ENCODE measurements at regions not wholly inside any gene's neighbourhood (a gene's known extent, or its start where the extent isn't known, plus 50 kb on each side); places are given as distances from the start of the nearest gene placed in this dataset.

- intact Hi-C loops (cut with DNase I), result no loop called here
- TF ChIP-seq CTCF (IDR thresholded peaks at IDR 0.05) (no peak), POLR2A (IDR thresholded peaks at IDR 0.05) (no peak)
These were observed 158.4 kb upstream of the CHRNA7 start for GRCh38 chr15:31871887-31872281.

GRCh38 chr15:31887246-31887645 is 143.1 kb upstream of the CHRNA7 start:
- Histone ChIP-seq H3K27me3 (peaks cover 0 to 12% (median 0%) of the 10 kb centered on the region in 4 donors), H3K4me3 (no peak overlapping the region), H3K36me3 (no peaks in the 10 kb centered on the region), H3K9me3 (no peaks in the 10 kb centered on the region), H3K27ac (no peak overlapping the region), H3K4me1 (no peaks in the 10 kb centered on the region)
- DNase-seq, result no peak
- TF ChIP-seq POLR2A (IDR thresholded peaks at IDR 0.05) (no peak), CTCF (IDR thresholded peaks at IDR 0.05) (no peak)
- intact Hi-C loops (cut with DNase I), result no loop called here
- 16 to 32% methylated on average over 9 of the region's 9 CpGs for WGBS, 2 donors

More at GRCh38 chr15:31871887-31872281, 158.4 kb upstream of the CHRNA7 start:
- Histone ChIP-seq H3K9me3 (no peaks in the 10 kb centered on the region), H3K4me3 (no peak overlapping the region), H3K36me3 (no peaks in the 10 kb centered on the region), H3K4me1 (peaks cover 2 to 17% (median 6%) of the 10 kb centered on the region in 3 donors), H3K27me3 (no peaks in the 10 kb centered on the region), H3K27ac (no peak overlapping the region)
- DNase-seq, result no peak
- WGBS, 2 donors, result 84 to 87% methylated on average over 6 of the region's 6 CpGs

GRCh38 chr15:31892513-31892912 is 137.8 kb upstream of the CHRNA7 start:
- no peak overlapping the region for H3K4me3 ChIP-seq
- H3K4me1 ChIP-seq, result no peaks in the 10 kb centered on the region
- DNase-seq, result no peak
- no peaks in the 10 kb centered on the region for H3K36me3 ChIP-seq
- intact Hi-C loops (cut with DNase I), result no loop called here
- peaks cover 0 to 6% (median 0%) of the 10 kb centered on the region in 3 donors for H3K9me3 ChIP-seq
- no peak overlapping the region for H3K27ac ChIP-seq
- 85 to 100% methylated on average over 1 of the region's 1 CpG for whole genome bisulfite sequencing, 2 donors
- H3K27me3 ChIP-seq, result peaks cover 0 to 10% (median 0%) of the 10 kb centered on the region in 4 donors
- no peak for TF ChIP-seq CTCF (IDR thresholded peaks at IDR 0.05)
- no peak for TF ChIP-seq POLR2A (IDR thresholded peaks at IDR 0.05)

GRCh38 chr15:31893780-31894179 is 136.5 kb upstream of the CHRNA7 start:
- no peak for DNase-seq
- TF ChIP-seq CTCF (IDR thresholded peaks at IDR 0.05) (no peak), POLR2A (IDR thresholded peaks at IDR 0.05) (no peak)
- H3K27ac ChIP-seq, result no peak overlapping the region
- no peaks in the 10 kb centered on the region for H3K4me1 ChIP-seq
- peaks cover 0 to 18% (median 0%) of the 10 kb centered on the region in 3 donors for H3K9me3 ChIP-seq
- no peaks in the 10 kb centered on the region for H3K36me3 ChIP-seq
- intact Hi-C loops (cut with DNase I), result no loop called here
- H3K4me3 ChIP-seq, result no peak overlapping the region
- peaks cover 0 to 4% (median 0%) of the 10 kb centered on the region in 4 donors for H3K27me3 ChIP-seq
- WGBS, 2 donors, result 82 to 90% methylated on average over 6 of the region's 6 CpGs

GRCh38 chr15:31897746-31898145 is 132.6 kb upstream of the CHRNA7 start:
- no peaks in the 10 kb centered on the region for H3K27me3 ChIP-seq
- no peak overlapping the region for H3K27ac ChIP-seq
- H3K4me3 ChIP-seq, result no peak overlapping the region
- intact Hi-C loops (cut with DNase I), result no loop called here
- H3K4me1 ChIP-seq, result no peaks in the 10 kb centered on the region
- DNase-seq, result no peak
- no peaks in the 10 kb centered on the region for H3K36me3 ChIP-seq
- TF ChIP-seq POLR2A (IDR thresholded peaks at IDR 0.05) (no peak), CTCF (IDR thresholded peaks at IDR 0.05) (no peak)
- peaks cover 0 to 20% (median 0%) of the 10 kb centered on the region in 3 donors for H3K9me3 ChIP-seq
